MCF 10A (cell line): ENCODE measurements at regions not wholly inside any gene's neighbourhood (a gene's known extent, or its start where the extent isn't known, plus 50 kb on each side); places are given as distances from the start of the nearest gene placed in this dataset.

Experiments used
- BruUV-seq: library from RNA; stranded (reverse); fragments of 400-500 nt; replicated peaks from 2 replicates; lab custom pipeline; 2021; lab: Mats Ljungman, UMichigan
- CTCF ChIA-PET: fragments of 300-600 bp; sonication (Branson Sonifier 250); formaldehyde crosslinking; extraction: SDS; loops from one replicate; lab custom pipeline; 2021; ENCODE audit warnings: antibody characterized with exemption, inconsistent platforms; lab: Yijun Ruan, JAX
- POLR2A ChIA-PET: fragments of 300-600, 350-650 bp; sonication (Branson Sonifier 250); formaldehyde crosslinking; extraction: SDS; loops from one replicate; lab custom pipeline; 2020; ENCODE audit warnings: antibody characterized with exemption, inconsistent platforms; lab: Yijun Ruan, JAX
- DNase-seq: peaks from one replicate; pipeline ENCODE4 v3.0.0-alpha.2; 2018; ENCODE audit not compliant: unreplicated experiment
- H3K27ac Mint-ChIP-seq: one replicate; pipeline ENCODE4 v1.8.0; 2022; ENCODE audit warnings: mild to moderate bottlenecking, low read depth, mixed read lengths; ENCODE audit not compliant: unreplicated experiment
- H3K27me3 Mint-ChIP-seq: one replicate; pipeline ENCODE4 v1.8.0; 2022; ENCODE audit warnings: mixed read lengths; ENCODE audit not compliant: insufficient read depth, unreplicated experiment
- H3K36me3 Mint-ChIP-seq: one replicate; pipeline ENCODE4 v1.8.0; 2022; ENCODE audit warnings: mild to moderate bottlenecking, moderate library complexity, mixed read lengths; ENCODE audit not compliant: insufficient read depth, unreplicated experiment
- H3K4me1 Mint-ChIP-seq: one replicate; pipeline ENCODE4 v1.8.0; 2022; ENCODE audit warnings: mixed read lengths; ENCODE audit not compliant: insufficient read depth, unreplicated experiment
- H3K4me3 Mint-ChIP-seq: one replicate; pipeline ENCODE4 v1.8.0; 2022; ENCODE audit warnings: mild to moderate bottlenecking, moderate library complexity, mixed read lengths; ENCODE audit not compliant: unreplicated experiment
- H3K9me3 Mint-ChIP-seq: one replicate; pipeline ENCODE4 v1.8.0; 2022; ENCODE audit warnings: mixed read lengths; ENCODE audit not compliant: unreplicated experiment
- CTCF ChIP-seq: fragments of 200-600 bp; IDR thresholded peaks from one replicate; pipeline ENCODE4 v1.8.0; 2022; ENCODE audit warnings: antibody characterized with exemption, mild to moderate bottlenecking; ENCODE audit not compliant: unreplicated experiment
- intact Hi-C: fragments of 100-400 bp; cut with micrococcal nuclease; formaldehyde crosslinking; loops from 2 replicates; pipeline ENCODE4 v1.14.1; 2022

- peaks cover 8% of the 10 kb centered on the region for H3K4me1 Mint-ChIP-seq
- ChIA-PET POLR2A (interaction anchor here (1.9 to 2.2 kb wide), 2 partner anchors 9 to 18 kb away, joined by 6 to 9 read pairs; no protein-coding TSS in a partner anchor), CTCF (interaction anchor here (0.9 kb wide), 1 partner anchor 10 kb away, joined by 3 read pairs; no protein-coding TSS in a partner anchor)
- no peaks in the 10 kb centered on the region for H3K27me3 Mint-ChIP-seq
- intact Hi-C loops, result no loop called here
- TF ChIP-seq CTCF, result no peak
- no peak for DNase-seq
- H3K36me3 Mint-ChIP-seq, result peaks cover 7% of the 10 kb centered on the region
- no peak overlapping the region for H3K4me3 Mint-ChIP-seq
- no peak overlapping the region for H3K27ac Mint-ChIP-seq
- H3K9me3 Mint-ChIP-seq, result no peaks in the 10 kb centered on the region
- BruUV-seq, result no TSS peak
These were observed 220.1 kb downstream of the IKZF2 start for GRCh38 chr2:212931271-212931670.

- no peak overlapping the region for H3K4me3 Mint-ChIP-seq
- no peak for DNase-seq
- no peaks in the 10 kb centered on the region for H3K27me3 Mint-ChIP-seq
- no peak for TF ChIP-seq CTCF
- H3K9me3 Mint-ChIP-seq, result no peaks in the 10 kb centered on the region
- CTCF ChIA-PET, result interaction anchor here (0.6 to 1.2 kb wide), 4 partner anchors 10 to 38 kb away, joined by 3 to 4 read pairs (median 3); no protein-coding TSS in a partner anchor
- POLR2A ChIA-PET, result interaction anchor here (1.2 to 2.2 kb wide), 3 partner anchors 9 to 65 kb away, joined by 3 to 9 read pairs (median 6); no protein-coding TSS in a partner anchor
- H3K4me1 Mint-ChIP-seq, result peaks cover 8% of the 10 kb centered on the region
- H3K27ac Mint-ChIP-seq, result no peak overlapping the region
- no TSS peak for BruUV-seq
- intact Hi-C loops, result no loop called here
- H3K36me3 Mint-ChIP-seq, result peaks cover 7% of the 10 kb centered on the region
These were observed 220.7 kb downstream of the IKZF2 start for GRCh38 chr2:212930556-212931260.

- no TSS peak for BruUV-seq
- Mint-ChIP-seq H3K4me1 (peaks cover 8% of the 10 kb centered on the region), H3K27ac (no peak overlapping the region), H3K27me3 (no peaks in the 10 kb centered on the region), H3K4me3 (no peak overlapping the region), H3K9me3 (no peaks in the 10 kb centered on the region), H3K36me3 (peaks cover 7% of the 10 kb centered on the region)
- TF ChIP-seq CTCF, result no peak
- intact Hi-C loops, result loop anchor here (5.0 kb wide), 1 partner anchor 222 kb away; the partner anchor contains the start of gene IKZF2
- ChIA-PET POLR2A (interaction anchor here (1.2 to 2.2 kb wide), 3 partner anchors 10 to 66 kb away, joined by 3 to 9 read pairs (median 6); no protein-coding TSS in a partner anchor), CTCF (interaction anchor here (0.6 to 1.2 kb wide), 4 partner anchors 9 to 38 kb away, joined by 3 to 4 read pairs (median 3); no protein-coding TSS in a partner anchor)
- no peak for DNase-seq
These were observed 221.4 kb downstream of the IKZF2 start for GRCh38 chr2:212929971-212930370.

GRCh38 chr2:212929116-212929515 is 222.3 kb downstream of the IKZF2 start:
- BruUV-seq, result no TSS peak
- TF ChIP-seq CTCF, result no peak
- Mint-ChIP-seq H3K4me3 (no peak overlapping the region), H3K9me3 (no peaks in the 10 kb centered on the region), H3K27me3 (no peaks in the 10 kb centered on the region), H3K4me1 (peaks cover 10% of the 10 kb centered on the region), H3K36me3 (peaks cover 7% of the 10 kb centered on the region), H3K27ac (no peak overlapping the region)
- CTCF ChIA-PET, result interaction anchor here (0.7 kb wide), 1 partner anchor 15 kb away, joined by 3 read pairs; no protein-coding TSS in a partner anchor
- intact Hi-C loops, result loop anchor here (5.0 kb wide), 1 partner anchor 223 kb away; the partner anchor contains the start of gene IKZF2
- DNase-seq, result no peak
- POLR2A ChIA-PET, result interaction anchor here (1.3 to 4.4 kb wide), 3 partner anchors 11 to 128 kb away, joined by 3 to 17 read pairs (median 6); no protein-coding TSS in a partner anchor
